Testis (tissue), 2 donors: ENCODE measurements at regions not wholly inside any gene's neighbourhood (a gene's known extent, or its start where the extent isn't known, plus 50 kb on each side); places are given as distances from the start of the nearest gene placed in this dataset.

Experiments
- POLR2A ChIP-seq: fragments of 450-650 bp; IDR thresholded peaks from one replicate; pipeline ENCODE4 v1.6.1; 2017; ENCODE audit warnings: antibody characterized with exemption, mild to moderate bottlenecking, moderate library complexity
- TF ChIP-seq, protein P1 (sequence below), 3 experiments: fragments of 450-650 bp in 2 of 3; fragments of 200-600 bp in 1 of 3; sonication (generic) in 1 of 3; IDR thresholded peaks; one replicate each; pipeline ENCODE4 v1.5.1; 2016 to 2019; ENCODE audit warnings: antibody characterized with exemption in 3 of 3, mild to moderate bottlenecking in 2 of 3, moderate library complexity in 1 of 3

GRCh38 chr12:58741226-58741625 is 179.1 kb downstream of the LRIG3 start:
- TF ChIP-seq, protein P1, sequence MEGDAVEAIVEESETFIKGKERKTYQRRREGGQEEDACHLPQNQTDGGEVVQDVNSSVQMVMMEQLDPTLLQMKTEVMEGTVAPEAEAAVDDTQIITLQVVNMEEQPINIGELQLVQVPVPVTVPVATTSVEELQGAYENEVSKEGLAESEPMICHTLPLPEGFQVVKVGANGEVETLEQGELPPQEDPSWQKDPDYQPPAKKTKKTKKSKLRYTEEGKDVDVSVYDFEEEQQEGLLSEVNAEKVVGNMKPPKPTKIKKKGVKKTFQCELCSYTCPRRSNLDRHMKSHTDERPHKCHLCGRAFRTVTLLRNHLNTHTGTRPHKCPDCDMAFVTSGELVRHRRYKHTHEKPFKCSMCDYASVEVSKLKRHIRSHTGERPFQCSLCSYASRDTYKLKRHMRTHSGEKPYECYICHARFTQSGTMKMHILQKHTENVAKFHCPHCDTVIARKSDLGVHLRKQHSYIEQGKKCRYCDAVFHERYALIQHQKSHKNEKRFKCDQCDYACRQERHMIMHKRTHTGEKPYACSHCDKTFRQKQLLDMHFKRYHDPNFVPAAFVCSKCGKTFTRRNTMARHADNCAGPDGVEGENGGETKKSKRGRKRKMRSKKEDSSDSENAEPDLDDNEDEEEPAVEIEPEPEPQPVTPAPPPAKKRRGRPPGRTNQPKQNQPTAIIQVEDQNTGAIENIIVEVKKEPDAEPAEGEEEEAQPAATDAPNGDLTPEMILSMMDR (IDR thresholded peaks at IDR 0.05): no peak
- no peak for TF ChIP-seq POLR2A
